ENCODE measurements at regions not wholly inside any gene's neighbourhood (a gene's known extent, or its start where the extent isn't known, plus 50 kb on each side); places are given as distances from the start of the nearest gene placed in this dataset.

GRCh38 chr4:90060039-90060438, 67.2 kb upstream of the CCSER1 start:
- no peak for DNase-seq (ENCODE audit: low read depth in 1 of 2, low spot score in 1 of 2)
- peaks cover 3% of the 10 kb centered on the region for H3K9me3 ChIP-seq (ENCODE audit: low read depth)
- no peak overlapping the region for H3K27ac ChIP-seq
- H3K4me3 ChIP-seq, result no peak overlapping the region
- no peaks in the 10 kb centered on the region for H3K4me1 ChIP-seq (ENCODE audit: low read depth)
- H3K27me3 ChIP-seq, result no peaks in the 10 kb centered on the region
- TF ChIP-seq, protein P1, sequence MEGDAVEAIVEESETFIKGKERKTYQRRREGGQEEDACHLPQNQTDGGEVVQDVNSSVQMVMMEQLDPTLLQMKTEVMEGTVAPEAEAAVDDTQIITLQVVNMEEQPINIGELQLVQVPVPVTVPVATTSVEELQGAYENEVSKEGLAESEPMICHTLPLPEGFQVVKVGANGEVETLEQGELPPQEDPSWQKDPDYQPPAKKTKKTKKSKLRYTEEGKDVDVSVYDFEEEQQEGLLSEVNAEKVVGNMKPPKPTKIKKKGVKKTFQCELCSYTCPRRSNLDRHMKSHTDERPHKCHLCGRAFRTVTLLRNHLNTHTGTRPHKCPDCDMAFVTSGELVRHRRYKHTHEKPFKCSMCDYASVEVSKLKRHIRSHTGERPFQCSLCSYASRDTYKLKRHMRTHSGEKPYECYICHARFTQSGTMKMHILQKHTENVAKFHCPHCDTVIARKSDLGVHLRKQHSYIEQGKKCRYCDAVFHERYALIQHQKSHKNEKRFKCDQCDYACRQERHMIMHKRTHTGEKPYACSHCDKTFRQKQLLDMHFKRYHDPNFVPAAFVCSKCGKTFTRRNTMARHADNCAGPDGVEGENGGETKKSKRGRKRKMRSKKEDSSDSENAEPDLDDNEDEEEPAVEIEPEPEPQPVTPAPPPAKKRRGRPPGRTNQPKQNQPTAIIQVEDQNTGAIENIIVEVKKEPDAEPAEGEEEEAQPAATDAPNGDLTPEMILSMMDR (IDR thresholded peaks at IDR 0.05; ENCODE audit: low read depth, low read length), result no peak
- no peaks in the 10 kb centered on the region for H3K36me3 ChIP-seq

GRCh38 chr4:90061881-90062280, 65.3 kb upstream of the CCSER1 start:
- Histone ChIP-seq H3K9me3 (ENCODE audit: low read depth) (peaks cover 3% of the 10 kb centered on the region), H3K4me1 (ENCODE audit: low read depth) (no peaks in the 10 kb centered on the region), H3K27me3 (no peaks in the 10 kb centered on the region), H3K4me3 (no peak overlapping the region), H3K36me3 (no peaks in the 10 kb centered on the region), H3K27ac (no peak overlapping the region)
- TF ChIP-seq, protein P1 (IDR thresholded peaks at IDR 0.05; ENCODE audit: low read depth, low read length), result no peak
- DNase-seq (ENCODE audit: low read depth in 1 of 2, low spot score in 1 of 2), result no peak

GRCh38 chr4:90064196-90064595, 63.0 kb upstream of the CCSER1 start:
- TF ChIP-seq, protein P1 (IDR thresholded peaks at IDR 0.05; ENCODE audit: low read depth, low read length), result no peak
- Histone ChIP-seq H3K4me3 (no peak overlapping the region), H3K9me3 (ENCODE audit: low read depth) (peaks cover 3% of the 10 kb centered on the region), H3K4me1 (ENCODE audit: low read depth) (no peaks in the 10 kb centered on the region), H3K36me3 (no peaks in the 10 kb centered on the region), H3K27me3 (no peaks in the 10 kb centered on the region), H3K27ac (no peak overlapping the region)
- no peak for DNase-seq (ENCODE audit: low read depth in 1 of 2, low spot score in 1 of 2)

- Histone ChIP-seq H3K4me3 (no peak overlapping the region), H3K4me1 (ENCODE audit: low read depth) (no peaks in the 10 kb centered on the region), H3K27ac (no peak overlapping the region), H3K36me3 (no peaks in the 10 kb centered on the region), H3K9me3 (ENCODE audit: low read depth) (no peaks in the 10 kb centered on the region), H3K27me3 (no peaks in the 10 kb centered on the region)
- TF ChIP-seq, protein P1 (IDR thresholded peaks at IDR 0.05; ENCODE audit: low read depth, low read length), result no peak
- peak in 1 of 2 donors; percentile 2 for DNase-seq (ENCODE audit: low read depth in 1 of 2, low spot score in 1 of 2)
Observed at GRCh38 chr4:90069151-90069550, 58.0 kb upstream of the CCSER1 start.

DNA sequence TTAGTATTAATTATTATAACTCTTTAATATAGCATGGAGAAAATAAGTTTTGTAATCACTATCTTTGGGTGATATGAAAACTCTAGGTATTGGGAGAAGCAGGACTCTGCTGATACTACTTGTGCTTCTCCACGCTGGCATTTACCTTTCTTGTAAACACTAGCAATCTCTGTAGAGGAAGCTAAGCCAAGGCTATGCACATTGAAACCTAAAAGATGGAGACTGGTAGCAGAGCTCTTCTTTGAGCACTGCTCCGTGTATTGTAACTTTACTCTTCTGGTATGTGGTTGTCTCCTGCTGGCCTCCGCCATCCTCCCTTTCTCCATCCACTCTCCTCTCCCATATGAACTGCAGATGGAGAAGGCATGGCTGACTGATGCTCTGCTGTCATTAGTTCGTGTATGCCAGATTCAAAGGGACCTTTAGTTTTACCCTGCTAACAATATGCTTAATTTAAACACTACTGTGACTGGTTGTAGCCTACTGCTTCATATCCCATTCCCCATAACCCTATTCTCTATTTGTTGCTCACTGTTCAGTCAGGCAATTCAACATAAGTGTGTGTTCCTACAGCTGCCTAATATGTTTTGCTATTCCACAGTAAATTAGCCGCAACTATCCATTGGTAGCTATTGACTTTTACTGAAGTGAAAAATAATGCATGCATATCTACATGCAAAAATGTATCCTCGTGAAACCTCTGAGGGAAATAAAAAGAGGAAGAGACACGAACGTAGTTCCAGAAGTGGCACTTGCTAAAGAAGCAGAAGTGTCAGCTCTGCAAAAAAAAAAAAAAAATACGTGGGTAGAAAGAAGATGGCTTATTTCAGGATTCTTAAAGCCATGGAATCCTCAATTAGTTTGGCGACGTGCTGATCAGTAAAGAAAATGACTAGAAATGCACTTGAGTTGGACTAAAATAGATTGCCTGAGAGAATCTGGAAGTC, 55.6 kb upstream of the CCSER1 start:
- Histone ChIP-seq H3K27ac (no peak overlapping the region), H3K9me3 (ENCODE audit: low read depth) (no peaks in the 10 kb centered on the region), H3K36me3 (no peaks in the 10 kb centered on the region), H3K4me3 (no peak overlapping the region), H3K4me1 (ENCODE audit: low read depth) (no peaks in the 10 kb centered on the region), H3K27me3 (no peaks in the 10 kb centered on the region)
- TF ChIP-seq, protein P1 (IDR thresholded peaks at IDR 0.05; ENCODE audit: low read depth, low read length), result no peak
- DNase-seq (ENCODE audit: low read depth in 1 of 2, low spot score in 1 of 2), result no peak

All from cardiac muscle cell (in vitro differentiated cells and primary cell).